H1 (cell line): ENCODE measurements at regions not wholly inside any gene's neighbourhood (a gene's known extent, or its start where the extent isn't known, plus 50 kb on each side); places are given as distances from the start of the nearest gene placed in this dataset.

Experiments used
- CTCF ChIA-PET: fragments of 300-600 bp; sonication (Branson Sonifier 250); formaldehyde crosslinking; loops from one replicate; lab custom pipeline; 2021; ENCODE audit not compliant: partially characterized antibody; lab: Charles Lee
- POLR2A ChIA-PET: fragments of 300-600 bp; sonication (Branson Sonifier 250); formaldehyde crosslinking; loops from one replicate; lab custom pipeline; 2021; ENCODE audit warnings: inconsistent platforms; ENCODE audit not compliant: partially characterized antibody; lab: Charles Lee
- DNase-seq, 2 experiments: peaks; one replicate each; pipeline versions ENCODE4 v3.0.0 to v3.0.0-alpha.2; 2010 to 2022; ENCODE audit warnings: low spot score in 2 of 2, low read depth in 1 of 2, mixed read lengths in 1 of 2
- FAIRE-seq: peaks from 2 replicates; lab custom pipeline; 2011; peaks lifted over from hg19 to GRCh38; lab: Jason Lieb, UNC
- H2AFZ ChIP-seq: 2 replicates; pipeline ENCODE4 v1.8.1; 2012; ENCODE audit warnings: low read length, inconsistent platforms
- H2AK5ac ChIP-seq: 2 replicates; pipeline ENCODE4 v1.6.1; 2013; ENCODE audit warnings: low read depth, low read length
- H2BK120ac ChIP-seq: replicated peaks from 2 replicates; pipeline ENCODE3; 2013; ENCODE audit warnings: low read depth, low read length, inconsistent platforms
- H2BK12ac ChIP-seq: 2 replicates; pipeline ENCODE4 v1.6.1; 2013; ENCODE audit warnings: low read depth, low read length
- H2BK15ac ChIP-seq: 2 replicates; pipeline ENCODE4 v1.6.1; 2013; ENCODE audit warnings: low read length
- H2BK20ac ChIP-seq: 2 replicates; pipeline ENCODE4 v1.6.1; 2013; ENCODE audit warnings: low read length
- H2BK5ac ChIP-seq: 2 replicates; pipeline ENCODE4 v1.6.1; 2013; ENCODE audit warnings: low read depth, low read length
- H3K14ac ChIP-seq: 2 replicates; pipeline ENCODE4 v1.6.1; 2013; ENCODE audit warnings: inconsistent platforms; ENCODE audit not compliant: insufficient read length
- H3K18ac ChIP-seq: 2 replicates; pipeline ENCODE4 v1.6.1; 2013; ENCODE audit warnings: low read length; ENCODE audit errors: extremely low read depth
- H3K23ac ChIP-seq: 2 replicates; pipeline ENCODE4 v1.6.1; 2013; ENCODE audit warnings: inconsistent platforms; ENCODE audit not compliant: insufficient read length
- H3K23me2 ChIP-seq: 2 replicates; pipeline ENCODE4 v1.6.1; 2013; ENCODE audit warnings: low read depth, low read length
- H3K27ac ChIP-seq: 2 replicates; pipeline ENCODE4 v1.6.1; 2011; ENCODE audit warnings: low read depth, low read length, inconsistent platforms
- H3K27me3 ChIP-seq, 4 experiments: replicated peaks in 1 of 4; 1 replicate in 1 of 4; 2 replicates in 3 of 4; pipeline versions ENCODE4 v1.6.1 to v1.8.1; 2011 to 2013; ENCODE audit warnings: low read length in 3 of 4, mild to moderate bottlenecking in 3 of 4, inconsistent platforms in 2 of 4, mixed read lengths in 2 of 4, moderate library complexity in 1 of 4; ENCODE audit not compliant: control insufficient read depth in 3 of 4, insufficient read depth in 3 of 4; ENCODE audit errors: extremely low read depth in 1 of 4
- H3K36me3 ChIP-seq, 4 experiments: 2 replicates each; pipeline versions ENCODE4 v1.6.1 to v1.8.1; 2011 to 2013; ENCODE audit warnings: mild to moderate bottlenecking in 4 of 4, low read length in 3 of 4, moderate library complexity in 2 of 4, control low read depth in 1 of 4, inconsistent platforms in 1 of 4; ENCODE audit not compliant: insufficient read depth in 4 of 4, control insufficient read depth in 2 of 4
- H3K4ac ChIP-seq: replicated peaks from 2 replicates; pipeline ENCODE3; 2013; ENCODE audit warnings: low read length, low read depth, mixed read lengths, inconsistent platforms; ENCODE audit not compliant: insufficient read length
- H3K4me1 ChIP-seq, 4 experiments: replicated peaks in 1 of 4; 1 replicate in 1 of 4; 2 replicates in 3 of 4; pipeline versions ENCODE4 v1.6.1 to v1.8.1; 2011 to 2013; ENCODE audit warnings: low read length in 3 of 4, inconsistent platforms in 2 of 4, mixed read lengths in 1 of 4; ENCODE audit not compliant: insufficient read depth in 4 of 4, control insufficient read depth in 3 of 4
- H3K4me2 ChIP-seq, 2 experiments: 2 replicates each; pipeline versions ENCODE4 v1.6.1 to v1.8.1; 2011 to 2013; ENCODE audit warnings: low read depth in 2 of 2, low read length in 2 of 2, control low read depth in 1 of 2, inconsistent platforms in 1 of 2, mild to moderate bottlenecking in 1 of 2; ENCODE audit not compliant: insufficient read depth in 1 of 2
- H3K4me3 ChIP-seq, 4 experiments: fragments of 200-600, 300-600 bp in 1 of 4; sonication (generic), shearing (Covaris generic), sonication (Bioruptor Twin) in 1 of 4; 2 replicates each; pipeline versions ENCODE4 v1.5.1 to v1.8.1; 2011 to 2016; ENCODE audit warnings: low read length in 4 of 4, low read depth in 3 of 4, control low read depth in 2 of 4, inconsistent platforms in 2 of 4, mild to moderate bottlenecking in 2 of 4, mixed read lengths in 1 of 4, moderate library complexity in 1 of 4; ENCODE audit not compliant: insufficient read depth in 2 of 4; ENCODE audit errors: extremely low read depth in 1 of 4
- H3K56ac ChIP-seq: replicated peaks from 2 replicates; pipeline ENCODE3; 2013; ENCODE audit warnings: low read depth, mild to moderate bottlenecking, mixed read lengths, low read length, inconsistent platforms; ENCODE audit not compliant: insufficient read length
- H3K79me1 ChIP-seq: 2 replicates; pipeline ENCODE4 v1.6.1; 2013; ENCODE audit warnings: low read depth, low read length, control low read depth
- H3K79me2 ChIP-seq, 2 experiments: 2 replicates each; pipeline versions ENCODE4 v1.6.1 to v1.8.1; 2012 to 2013; ENCODE audit warnings: low read length in 2 of 2, mild to moderate bottlenecking in 2 of 2, inconsistent platforms in 1 of 2; ENCODE audit not compliant: insufficient read depth in 2 of 2, control insufficient read depth in 1 of 2
- H3K9ac ChIP-seq, 4 experiments: replicated peaks in 1 of 4; 1 replicate in 1 of 4; 2 replicates in 3 of 4; pipeline versions ENCODE4 v1.6.1 to v1.8.1; 2011 to 2013; ENCODE audit warnings: low read depth in 3 of 4, low read length in 3 of 4, control low read depth in 2 of 4, mild to moderate bottlenecking in 2 of 4, moderate library complexity in 2 of 4, inconsistent platforms in 1 of 4; ENCODE audit errors: extremely low read depth in 1 of 4
- H3K9me3 ChIP-seq, 2 experiments: 2 replicates each; pipeline versions ENCODE4 v1.6.1 to v1.8.1; 2012 to 2013; ENCODE audit warnings: mild to moderate bottlenecking in 2 of 2, moderate library complexity in 2 of 2, control low read depth in 1 of 2, inconsistent platforms in 1 of 2, low read depth in 1 of 2, low read length in 1 of 2, mixed read lengths in 1 of 2; ENCODE audit not compliant: insufficient read depth in 2 of 2
- H4K20me1 ChIP-seq, 2 experiments: replicated peaks in 1 of 2; 2 replicates each; pipeline versions ENCODE3 to v1.8.1; 2011 to 2013; ENCODE audit warnings: inconsistent platforms in 2 of 2, low read length in 2 of 2, mild to moderate bottlenecking in 1 of 2; ENCODE audit not compliant: insufficient read depth in 2 of 2, control insufficient read depth in 1 of 2
- H4K5ac ChIP-seq: 2 replicates; pipeline ENCODE4 v1.6.1; 2013; ENCODE audit warnings: low read length, low read depth, mixed read lengths, inconsistent platforms; ENCODE audit not compliant: insufficient read length
- H4K8ac ChIP-seq: 2 replicates; pipeline ENCODE4 v1.8.0; 2013; ENCODE audit warnings: mild to moderate bottlenecking, moderate library complexity, low read length, inconsistent platforms; ENCODE audit not compliant: insufficient read depth; ENCODE audit errors: extremely low read depth
- H4K91ac ChIP-seq: replicated peaks from 2 replicates; pipeline ENCODE3; 2013; ENCODE audit warnings: low read length, mixed read lengths, inconsistent platforms; ENCODE audit not compliant: insufficient read length
- BACH1 ChIP-seq: IDR thresholded peaks from 2 replicates; pipeline ENCODE4 v1.6.1; 2012; ENCODE audit warnings: low read length, improper control_type of control experiment
- JUND ChIP-seq: IDR thresholded peaks from 2 replicates; pipeline ENCODE4 v1.6.1; 2011; ENCODE audit warnings: mild to moderate bottlenecking, improper control_type of control experiment, low read length
- MAFK ChIP-seq: IDR thresholded peaks from 2 replicates; pipeline ENCODE4 v1.6.1; 2012; ENCODE audit warnings: low read depth, mild to moderate bottlenecking, improper control_type of control experiment, low read length
- PHF8 ChIP-seq: fragments of 200-600 bp; sonication (generic); conservative IDR thresholded peaks from 2 replicates; pipeline ENCODE4 v1.7.1; 2012; ENCODE audit warnings: low read depth, mild to moderate bottlenecking, inconsistent platforms, low read length, moderate library complexity
- SAP30 ChIP-seq: fragments of 300-600 bp; sonication (generic); IDR thresholded peaks from 2 replicates; pipeline ENCODE4 v1.7.1; 2012; ENCODE audit warnings: low read length, moderate library complexity, mild to moderate bottlenecking, inconsistent platforms; ENCODE audit not compliant: insufficient read depth, insufficient replicate concordance
- SP1 ChIP-seq: IDR thresholded peaks from 2 replicates; pipeline ENCODE4 v1.6.1; 2011; ENCODE audit warnings: low read depth, low read length
- SUZ12 ChIP-seq: fragments of 200-600 bp; sonication (generic); IDR thresholded peaks from 2 replicates; pipeline ENCODE4 v1.6.1; 2012; ENCODE audit warnings: mild to moderate bottlenecking, inconsistent platforms, low read length, moderate library complexity, mixed read lengths
- TCF12 ChIP-seq: IDR thresholded peaks from 2 replicates; pipeline ENCODE4 v1.6.1; 2011; ENCODE audit warnings: low read depth, mild to moderate bottlenecking, low read length
- WGBS, 2 experiments: shearing (Covaris generic) in 1 of 2; methylation state at CpG; one replicate each; pipeline versions ENCODE4 v1.1.6 to v1.1.7; 2013 to 2015; ENCODE audit warnings: low lambda C conversion rate in 2 of 2, mixed read lengths in 2 of 2, inconsistent platforms in 1 of 2, low coverage in 1 of 2, missing lambda C conversion rate in 1 of 2; ENCODE audit not compliant: insufficient replicate concordance in 2 of 2, insufficient coverage in 1 of 2, insufficient read length in 1 of 2; ENCODE audit errors: extremely low coverage in 1 of 2, missing lambda C conversion rate in 1 of 2; 5-methylcytosine and 5-hydroxymethylcytosine counted together

DNA sequence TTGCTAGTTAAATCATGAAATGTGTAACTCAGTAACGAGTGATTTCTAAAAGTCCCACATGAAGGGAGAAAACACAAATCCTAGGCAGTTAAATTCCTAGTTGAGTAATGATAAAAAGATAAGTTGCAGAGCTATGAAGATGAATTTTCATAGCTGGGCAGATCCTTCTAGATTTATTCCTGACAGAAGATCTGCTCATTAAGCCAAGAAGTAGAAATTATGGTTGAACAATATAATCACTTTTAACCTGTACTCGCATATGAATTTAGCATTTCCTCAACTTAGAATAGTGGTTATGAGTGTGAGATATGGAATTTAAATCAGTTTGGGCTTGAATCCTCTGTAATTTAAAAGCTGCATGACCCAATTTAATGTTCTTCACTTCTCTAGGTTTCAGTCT is 359.2 kb upstream of the HSF2 start:
- Histone ChIP-seq H3K23me2 (no peaks in the 10 kb centered on the region), H3K56ac (no peak overlapping the region), H4K8ac (no peak overlapping the region), H3K27me3 (no peaks in the 10 kb centered on the region), H3K79me1 (no peaks in the 10 kb centered on the region), H2BK20ac (no peak overlapping the region), H3K4ac (no peak overlapping the region), H3K9me3 (0 out of 4 replicates have a peak, but pooled peaks cover 0 to 3% of the 10 kb centered on the region in 2 experiments), H3K18ac (no peak overlapping the region), H4K20me1 (no peaks in the 10 kb centered on the region), H4K91ac (no peak overlapping the region), H3K4me3 (no peak overlapping the region), H2BK15ac (no peak overlapping the region), H2AK5ac (no peak overlapping the region), H3K79me2 (no peaks in the 10 kb centered on the region), H3K9ac (no peak overlapping the region), H3K4me1 (no peaks in the 10 kb centered on the region), H3K4me2 (no peak overlapping the region), H2BK120ac (no peak overlapping the region), H3K23ac (no peak overlapping the region), H3K14ac (no peak overlapping the region), H2AFZ (no peak overlapping the region), H3K27ac (no peak overlapping the region), H2BK12ac (no peak overlapping the region), H3K36me3 (no peaks in the 10 kb centered on the region), H2BK5ac (no peak overlapping the region), H4K5ac (no peak overlapping the region)
- TF ChIP-seq TCF12, result no peak
- TF ChIP-seq MAFK, result no peak
- TF ChIP-seq SP1, result no peak
- TF ChIP-seq SAP30, result no peak
- TF ChIP-seq JUND, result no peak
- TF ChIP-seq SUZ12, result no peak
- TF ChIP-seq BACH1, result no peak
- TF ChIP-seq PHF8, result no peak
- POLR2A ChIA-PET, result no interaction called here
- FAIRE-seq (no peak), DNase-seq (no peak)
- WGBS, 2 experiments, result 91% methylated on average over 2 of the region's 2 CpGs; no CpG with 5 or more reads in 1 of the 2 experiments
- CTCF ChIA-PET, result no interaction called here
